ENCODE measurements at regions not wholly inside any gene's neighbourhood (a gene's known extent, or its start where the extent isn't known, plus 50 kb on each side); places are given as distances from the start of the nearest gene placed in this dataset.
A peak's percentile ranks its signal among the peaks of the same experiment; 100 is the strongest.

- DNase-seq (ENCODE audit: low spot score), result peak; percentile 35
Measured at GRCh38 chr18:75358928-75359327, 68.6 kb downstream of the SMIM21 start.

- no peak for DNase-seq (ENCODE audit: low spot score)
Measured at GRCh38 chr18:75353357-75353756, 74.1 kb downstream of the SMIM21 start.

DNA sequence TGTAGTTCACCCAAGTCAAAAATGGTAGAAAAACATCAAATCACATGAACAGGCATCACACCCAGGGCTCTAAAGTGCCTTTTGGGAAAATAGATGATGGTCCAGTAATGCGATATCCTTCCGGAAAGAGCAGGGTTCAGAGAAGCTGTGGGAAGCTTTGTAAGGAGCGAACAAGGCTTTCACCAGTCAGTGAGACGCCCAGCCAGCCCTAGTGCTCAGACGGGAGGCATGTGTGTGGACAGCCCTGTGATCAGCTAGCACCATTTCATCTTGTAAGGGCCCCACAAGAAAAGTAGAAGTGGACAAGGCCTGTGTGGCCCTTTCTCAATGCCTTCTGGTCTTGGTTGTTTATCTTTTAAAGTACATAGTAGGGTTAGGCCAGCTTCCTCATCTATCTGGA lies 76.1 kb downstream of the SMIM21 start:
- DNase-seq (ENCODE audit: low spot score), result no peak

DNA sequence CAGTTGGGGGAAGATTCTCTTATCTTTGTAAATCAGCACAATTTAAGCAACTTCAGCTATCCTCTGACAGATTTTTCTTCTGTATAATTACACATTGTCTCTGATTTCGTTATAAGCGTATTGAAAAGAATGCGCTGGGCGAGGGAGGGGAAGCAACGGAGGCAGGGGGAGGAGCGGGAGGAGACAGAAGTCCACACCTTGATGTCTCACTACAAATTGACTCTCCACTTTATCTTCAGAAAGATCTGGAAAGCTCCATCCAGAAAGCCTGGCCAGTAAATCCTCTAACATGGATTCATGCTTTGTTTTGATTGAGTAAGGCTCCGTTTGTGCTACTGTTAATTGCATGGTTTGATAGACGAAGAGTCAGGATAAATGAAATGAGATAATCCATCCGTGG lies 76.6 kb downstream of the SMIM21 start:
- no peak for DNase-seq (ENCODE audit: low spot score)

DNA sequence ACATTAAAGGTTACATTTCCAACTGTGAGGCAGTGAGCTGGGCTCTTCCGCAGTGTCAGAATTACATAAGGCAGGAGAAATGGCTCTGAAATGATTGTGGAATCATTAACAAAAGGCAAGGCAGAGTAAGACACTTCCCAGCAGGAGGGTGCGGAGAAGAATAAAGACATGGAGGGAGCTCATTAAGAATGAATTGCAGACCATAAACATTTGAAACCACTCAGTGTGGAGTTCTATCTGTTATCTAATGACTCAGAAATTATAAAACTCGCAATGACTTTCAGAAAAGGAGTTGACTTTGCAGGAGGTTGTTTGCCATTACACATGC lies 77.0 kb downstream of the SMIM21 start:
- no peak for DNase-seq (ENCODE audit: low spot score)

DNA sequence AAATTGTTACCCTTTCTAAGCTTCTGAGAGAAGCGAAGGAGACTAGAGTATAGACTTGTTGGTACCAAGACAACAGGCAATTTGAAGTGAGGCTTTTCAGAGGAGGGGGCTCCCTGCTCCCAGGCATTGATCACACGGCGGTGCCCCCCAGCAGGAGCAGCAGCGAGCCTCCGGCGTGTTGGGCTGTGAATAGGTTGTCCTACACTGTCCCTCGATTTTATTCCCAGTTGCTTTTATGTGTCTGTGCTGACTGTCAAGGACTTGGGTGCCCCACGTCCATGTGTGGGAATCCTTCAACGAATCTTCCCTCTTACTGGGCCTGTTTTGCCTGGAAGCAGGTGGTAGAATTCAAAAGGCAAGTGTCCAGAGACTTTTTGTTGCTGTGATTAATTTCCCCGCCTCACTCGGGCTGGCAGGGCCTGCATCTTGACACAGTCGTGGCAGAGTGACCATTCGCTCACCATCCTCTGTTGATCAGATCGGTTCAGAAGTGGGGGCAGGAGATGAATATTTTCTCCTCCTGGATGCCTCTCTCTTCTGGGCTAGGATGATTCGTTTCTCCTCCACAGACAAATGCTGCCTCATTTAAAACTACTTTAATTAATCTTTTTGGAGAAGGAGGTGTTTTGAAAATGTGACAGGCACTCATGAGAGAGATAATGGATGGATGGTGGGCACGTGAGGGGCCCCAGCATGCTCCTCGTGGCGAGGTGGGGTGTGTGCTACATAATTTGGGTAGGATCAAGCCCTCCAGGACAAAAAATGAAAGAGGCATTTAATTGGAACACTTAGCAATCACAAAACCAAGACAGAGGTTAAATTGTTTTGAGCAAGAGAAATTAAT lies 77.6 kb downstream of the SMIM21 start:
- DNase-seq (ENCODE audit: low spot score), result no peak

DNA sequence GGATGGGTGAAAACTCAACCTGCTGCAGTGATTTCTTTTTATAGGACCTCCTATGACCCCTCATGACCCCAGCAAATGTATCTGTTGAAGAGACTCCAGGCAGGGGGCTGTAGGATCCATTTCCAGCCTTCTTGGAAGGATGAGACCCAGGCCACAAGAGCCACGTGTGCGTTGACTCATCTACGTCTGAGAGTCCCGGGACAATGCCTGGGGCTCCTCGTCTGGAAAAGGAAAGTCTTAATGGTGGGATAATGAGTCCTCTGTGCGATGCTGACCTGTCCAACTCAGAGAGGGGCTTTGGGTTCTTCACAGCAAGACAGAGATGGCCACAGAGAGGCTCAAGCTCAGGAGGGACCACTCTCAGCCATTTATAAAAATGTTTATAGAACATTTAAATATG lies 80.8 kb downstream of the SMIM21 start:
- no peak for DNase-seq (ENCODE audit: low spot score)

DNA sequence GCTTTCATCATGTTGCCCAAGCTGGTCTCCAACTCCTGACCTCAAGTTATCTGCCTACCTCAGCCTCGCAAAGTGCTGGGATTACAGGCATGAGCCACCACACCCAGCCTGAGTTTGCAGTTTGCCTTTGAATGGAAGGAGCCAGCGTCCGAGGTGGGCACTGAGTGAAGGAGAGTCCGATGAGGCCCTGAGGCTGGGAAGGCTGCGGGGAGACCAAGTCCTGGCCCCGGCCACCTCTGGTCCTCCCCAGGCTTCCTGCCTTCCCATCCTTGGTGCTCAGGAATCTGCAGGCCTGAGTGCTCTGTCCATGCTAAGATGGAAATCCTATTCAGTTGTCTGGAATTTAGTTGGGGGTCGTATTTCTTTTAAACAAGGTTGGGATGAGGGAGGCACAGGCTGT lies 82.9 kb downstream of the SMIM21 start:
- no peak for DNase-seq (ENCODE audit: low spot score)

DNA sequence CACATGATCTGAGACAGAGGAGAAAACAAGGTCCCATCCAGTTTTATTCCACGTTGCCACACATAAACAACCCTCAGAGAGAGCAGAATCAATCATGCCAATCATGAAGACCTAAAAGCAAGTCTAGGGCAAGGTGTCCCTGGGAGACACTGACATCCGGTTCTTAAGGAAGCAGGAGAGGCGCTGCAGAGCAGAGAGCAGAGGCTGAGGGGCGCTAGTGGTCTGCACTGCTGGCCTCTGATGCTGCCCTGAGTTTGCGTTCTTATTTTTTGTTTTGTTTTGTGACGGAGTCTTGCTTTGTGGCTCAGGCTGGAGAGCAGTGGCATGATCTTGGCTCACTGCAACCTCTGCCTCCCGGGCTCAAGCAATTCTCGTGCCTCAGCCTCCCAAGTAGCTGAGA lies 83.3 kb downstream of the SMIM21 start:
- no peak for DNase-seq (ENCODE audit: low spot score)

DNA sequence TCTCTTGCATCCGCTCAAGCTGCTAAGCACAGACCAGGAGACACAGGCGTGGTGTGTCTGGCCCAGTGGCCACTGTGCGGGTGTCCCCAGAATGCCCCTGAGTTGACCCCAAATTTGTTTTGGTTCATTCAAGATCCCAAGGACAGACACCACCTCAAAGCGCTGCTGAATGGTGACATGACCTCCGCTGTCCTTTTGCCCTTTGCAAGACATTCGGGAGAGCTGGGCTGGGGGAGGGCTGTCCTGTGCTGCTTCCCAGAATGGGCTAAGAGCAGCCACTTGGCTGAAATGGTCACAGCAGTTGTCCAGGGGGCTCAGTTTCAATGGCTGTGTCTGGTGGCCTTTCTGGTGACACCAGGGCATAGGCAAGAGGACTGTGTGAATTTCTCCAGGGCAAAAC lies 84.1 kb downstream of the SMIM21 start:
- no peak for DNase-seq (ENCODE audit: low spot score)

DNA sequence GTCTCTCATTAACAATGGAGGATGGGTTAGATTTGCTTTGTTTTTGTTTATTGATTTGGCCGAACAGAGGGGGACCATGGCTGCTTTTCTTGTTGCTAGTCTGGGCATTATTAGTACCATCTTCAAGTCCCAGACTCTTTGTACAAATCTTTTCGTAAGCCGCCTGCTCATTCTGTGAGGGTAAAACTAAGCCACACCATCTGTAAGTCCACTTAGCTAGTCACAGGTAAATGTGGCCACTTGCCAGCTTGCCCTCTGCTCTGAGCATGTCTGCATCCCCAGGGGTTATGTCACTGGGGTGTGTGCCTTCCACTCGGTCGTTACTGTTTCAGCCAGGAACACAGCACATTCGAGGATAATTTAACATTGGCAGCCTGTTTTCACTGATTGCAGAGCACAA lies 85.6 kb downstream of the SMIM21 start:
- DNase-seq (ENCODE audit: low spot score), result no peak

- no peak for DNase-seq (ENCODE audit: low spot score)
Measured at GRCh38 chr18:75341267-75341666, 86.2 kb downstream of the SMIM21 start.

GRCh38 chr18:75339936-75340605 lies 87.4 kb downstream of the SMIM21 start:
- no peak for DNase-seq (ENCODE audit: low spot score)
